ENCODE measurements at regions not wholly inside any gene's neighbourhood (a gene's known extent, or its start where the extent isn't known, plus 50 kb on each side); places are given as distances from the start of the nearest gene placed in this dataset.

GRCh38 chr20:46808565-46808964 lies 86.1 kb upstream of the EYA2 start:
- no peak for TF ChIP-seq CTCF (IDR thresholded peaks at IDR 0.05; ENCODE audit: insufficient read depth, low read depth, low read length)
- no peak for TF ChIP-seq EZH2 (IDR thresholded peaks at IDR 0.05; ENCODE audit: insufficient read depth, low read length)
